ENCODE measurements at regions not wholly inside any gene's neighbourhood (a gene's known extent, or its start where the extent isn't known, plus 50 kb on each side); places are given as distances from the start of the nearest gene placed in this dataset.

DNA sequence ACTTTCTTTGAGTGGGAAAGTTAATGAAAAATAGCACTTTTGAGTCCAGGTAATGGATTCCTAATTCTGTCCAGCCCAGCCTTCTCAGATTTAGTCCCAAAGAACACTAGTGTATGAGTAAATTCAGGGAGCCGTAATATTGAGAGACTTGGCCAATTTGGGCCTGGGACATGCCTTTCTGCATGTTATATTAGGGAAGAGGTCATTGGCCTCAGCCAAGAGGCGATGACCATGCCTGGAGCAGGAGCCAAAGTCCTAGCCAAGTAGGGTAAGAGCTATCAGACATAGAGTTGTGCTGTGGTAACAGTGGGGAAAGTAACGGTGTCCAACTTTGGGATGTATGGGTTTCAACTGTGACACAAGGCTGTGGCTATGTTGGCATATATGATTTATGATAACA lies 336.5 kb upstream of the ZNF804A start:
- CTCF ChIA-PET: no interaction called here
- no peak for DNase-seq (ENCODE audit: low read depth, low spot score)
- Histone ChIP-seq H3K27me3 (ENCODE audit: control insufficient read depth, insufficient read depth, low read length) (no peaks in the 10 kb centered on the region), H3K27ac (ENCODE audit: low read depth, low read length) (no peak overlapping the region), H3K9me3 (ENCODE audit: control insufficient read depth, insufficient read depth, low read length) (peaks cover 3% of the 10 kb centered on the region; the same call in 1 of the 2 replicates), H3K4me3 (ENCODE audit: low read depth, low read length) (no peak overlapping the region)
- POLR2A ChIA-PET: no interaction called here
- TF ChIP-seq, protein P1, sequence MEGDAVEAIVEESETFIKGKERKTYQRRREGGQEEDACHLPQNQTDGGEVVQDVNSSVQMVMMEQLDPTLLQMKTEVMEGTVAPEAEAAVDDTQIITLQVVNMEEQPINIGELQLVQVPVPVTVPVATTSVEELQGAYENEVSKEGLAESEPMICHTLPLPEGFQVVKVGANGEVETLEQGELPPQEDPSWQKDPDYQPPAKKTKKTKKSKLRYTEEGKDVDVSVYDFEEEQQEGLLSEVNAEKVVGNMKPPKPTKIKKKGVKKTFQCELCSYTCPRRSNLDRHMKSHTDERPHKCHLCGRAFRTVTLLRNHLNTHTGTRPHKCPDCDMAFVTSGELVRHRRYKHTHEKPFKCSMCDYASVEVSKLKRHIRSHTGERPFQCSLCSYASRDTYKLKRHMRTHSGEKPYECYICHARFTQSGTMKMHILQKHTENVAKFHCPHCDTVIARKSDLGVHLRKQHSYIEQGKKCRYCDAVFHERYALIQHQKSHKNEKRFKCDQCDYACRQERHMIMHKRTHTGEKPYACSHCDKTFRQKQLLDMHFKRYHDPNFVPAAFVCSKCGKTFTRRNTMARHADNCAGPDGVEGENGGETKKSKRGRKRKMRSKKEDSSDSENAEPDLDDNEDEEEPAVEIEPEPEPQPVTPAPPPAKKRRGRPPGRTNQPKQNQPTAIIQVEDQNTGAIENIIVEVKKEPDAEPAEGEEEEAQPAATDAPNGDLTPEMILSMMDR (IDR thresholded peaks at IDR 0.05; ENCODE audit: low read depth, low read length): no peak

- H3K27ac ChIP-seq (ENCODE audit: low read depth, low read length): no peak overlapping the region
- TF ChIP-seq, protein P1 (IDR thresholded peaks at IDR 0.05; ENCODE audit: low read depth, low read length): no peak
- no peak overlapping the region for H3K4me3 ChIP-seq (ENCODE audit: low read depth, low read length)
- ChIA-PET CTCF (no interaction called here), POLR2A (no interaction called here)
- H3K27me3 ChIP-seq (ENCODE audit: control insufficient read depth, insufficient read depth, low read length): no peaks in the 10 kb centered on the region
- peaks cover 3% of the 10 kb centered on the region for H3K9me3 ChIP-seq (ENCODE audit: control insufficient read depth, insufficient read depth, low read length)
- DNase-seq (ENCODE audit: low read depth, low spot score): no peak
Observed at GRCh38 chr2:184268900-184269477, 329.3 kb upstream of the ZNF804A start.

GRCh38 chr2:184270660-184271059 lies 327.7 kb upstream of the ZNF804A start:
- Histone ChIP-seq H3K27me3 (ENCODE audit: control insufficient read depth, insufficient read depth, low read length) (no peaks in the 10 kb centered on the region), H3K4me3 (ENCODE audit: low read depth, low read length) (no peak overlapping the region), H3K27ac (ENCODE audit: low read depth, low read length) (no peak overlapping the region), H3K9me3 (ENCODE audit: control insufficient read depth, insufficient read depth, low read length) (peaks cover 3% of the 10 kb centered on the region)
- DNase-seq (ENCODE audit: low read depth, low spot score): no peak
- TF ChIP-seq, protein P1 (IDR thresholded peaks at IDR 0.05; ENCODE audit: low read depth, low read length): no peak
- CTCF ChIA-PET: no interaction called here
- POLR2A ChIA-PET: no interaction called here

- Histone ChIP-seq H3K27me3 (ENCODE audit: control insufficient read depth, insufficient read depth, low read length) (no peaks in the 10 kb centered on the region), H3K4me3 (ENCODE audit: low read depth, low read length) (no peak overlapping the region), H3K9me3 (ENCODE audit: control insufficient read depth, insufficient read depth, low read length) (peaks cover 3% of the 10 kb centered on the region), H3K27ac (ENCODE audit: low read depth, low read length) (no peak overlapping the region)
- POLR2A ChIA-PET: no interaction called here
- no peak for DNase-seq (ENCODE audit: low read depth, low spot score)
- CTCF ChIA-PET: no interaction called here
- TF ChIP-seq, protein P1 (IDR thresholded peaks at IDR 0.05; ENCODE audit: low read depth, low read length): no peak
Observed at GRCh38 chr2:184272056-184272455, 326.3 kb upstream of the ZNF804A start.

DNA sequence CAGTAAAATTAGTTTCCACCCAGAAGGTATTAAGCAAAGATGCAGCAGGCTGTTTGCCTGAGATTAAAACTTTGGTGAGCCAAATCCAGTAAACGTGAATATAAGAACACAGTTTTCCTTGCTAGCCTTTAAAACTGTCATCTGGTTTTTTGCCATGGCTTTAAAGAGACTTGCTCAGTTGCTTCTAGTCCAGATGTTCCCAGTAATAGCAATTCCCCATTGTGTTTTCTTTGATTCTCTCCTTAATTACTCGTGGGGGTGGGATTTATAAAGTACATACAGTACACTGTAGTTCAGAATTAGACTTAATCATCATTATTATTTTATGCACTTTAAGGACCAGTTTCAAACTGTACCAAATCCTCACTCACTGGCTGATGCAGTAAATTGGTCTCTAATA lies 303.5 kb upstream of the ZNF804A start:
- Histone ChIP-seq H3K4me3 (ENCODE audit: low read depth, low read length) (no peak overlapping the region), H3K9me3 (ENCODE audit: control insufficient read depth, insufficient read depth, low read length) (no peaks in the 10 kb centered on the region), H3K27me3 (ENCODE audit: control insufficient read depth, insufficient read depth, low read length) (no peaks in the 10 kb centered on the region), H3K27ac (ENCODE audit: low read depth, low read length) (no peak overlapping the region)
- TF ChIP-seq, protein P1 (IDR thresholded peaks at IDR 0.05; ENCODE audit: low read depth, low read length): no peak
- DNase-seq (ENCODE audit: low read depth, low spot score): no peak
- CTCF ChIA-PET: interaction anchor here (0.6 kb wide), 1 partner anchor 226 kb away, joined by 5 read pairs; no protein-coding TSS in a partner anchor
- POLR2A ChIA-PET: no interaction called here
